Kidney (tissue), 13 donors: ENCODE measurements at regions not wholly inside any gene's neighbourhood (a gene's known extent, or its start where the extent isn't known, plus 50 kb on each side); places are given as distances from the start of the nearest gene placed in this dataset.
A peak's percentile ranks its signal among the peaks of the same experiment; 100 is the strongest.

Experiments
- DNase-seq, 5 donors: peaks; one replicate each; pipeline ENCODE4 v3.0.0-alpha.2; 2013 to 2020
- FAIRE-seq: peaks from 2 replicates; lab custom pipeline; 2012; peaks lifted over from hg19 to GRCh38; lab: Jason Lieb, UNC
- H3K27ac ChIP-seq, 2 donors: one replicate each; pipeline ENCODE4 v1.7.0; 2013; ENCODE audit warnings: low read depth in 2 of 2, low read length in 2 of 2, inconsistent platforms in 1 of 2
- H3K27me3 ChIP-seq: one replicate; pipeline ENCODE4 v1.7.1; 2013; ENCODE audit warnings: low read length, inconsistent platforms; ENCODE audit not compliant: control insufficient read depth, insufficient read depth
- H3K36me3 ChIP-seq, 3 donors: one replicate each; pipeline versions ENCODE4 v1.7.0 to v1.7.1; 2013; ENCODE audit warnings: low read length in 3 of 3, control low read depth in 1 of 3, inconsistent platforms in 1 of 3; ENCODE audit not compliant: insufficient read depth in 3 of 3, control insufficient read depth in 2 of 3
- H3K4me1 ChIP-seq, 3 donors: one replicate each; pipeline versions ENCODE4 v1.7.0 to v1.7.1; 2013; ENCODE audit warnings: low read length in 3 of 3, inconsistent platforms in 1 of 3, low read depth in 1 of 3; ENCODE audit not compliant: control insufficient read depth in 2 of 3, insufficient read depth in 2 of 3
- H3K4me3 ChIP-seq, 3 donors: one replicate each; pipeline versions ENCODE4 v1.7.0 to v1.8.1; 2013; ENCODE audit warnings: low read length in 3 of 3, control low read depth in 1 of 3, inconsistent platforms in 1 of 3
- H3K9ac ChIP-seq, 3 donors: one replicate each; pipeline versions ENCODE4 v1.7.0 to v1.7.1; 2013; ENCODE audit warnings: low read length in 3 of 3, control low read depth in 1 of 3, inconsistent platforms in 1 of 3
- H3K9me3 ChIP-seq, 3 donors: one replicate each; pipeline versions ENCODE4 v1.7.0 to v1.7.1; 2013; ENCODE audit warnings: low read length in 3 of 3, control low read depth in 1 of 3, inconsistent platforms in 1 of 3; ENCODE audit not compliant: control insufficient read depth in 2 of 3, insufficient read depth in 1 of 3
- CTCF ChIP-seq: IDR thresholded peaks from 3 replicates; pipeline ENCODE4 v1.5.1; 2012; ENCODE audit warnings: mild to moderate bottlenecking, moderate library complexity, borderline replicate concordance; ENCODE audit not compliant: insufficient read depth; ENCODE audit errors: extremely low read depth
- intact Hi-C: fragments of 100-400 bp; cut with DNase I; formaldehyde crosslinking; loops from one replicate; pipeline ENCODE4 v1.11.1; 2022
- donor health status: control.
- donor health status: control.
- donor health status: control.
- donor health status: control.
- donor health status: control.
- donor health status: DM: yes; HTN: yes; CAD: no.
- donor health status: Normal renal cell carcinoma (clear cell type).

- Histone ChIP-seq H3K27ac (no peak overlapping the region), H3K4me1 (no peaks in the 10 kb centered on the region), H3K4me3 (no peak overlapping the region), H3K27me3 (no peaks in the 10 kb centered on the region), H3K36me3 (no peaks in the 10 kb centered on the region), H3K9ac (no peak overlapping the region), H3K9me3 (no peaks in the 10 kb centered on the region)
- intact Hi-C loops = no loop called here
- FAIRE-seq (no peak), DNase-seq (peak in 3 of 5 donors; percentile 25 to 31 (median 29))
- no peak for TF ChIP-seq CTCF
Observed at GRCh38 chr14:62138593-62138992, 376.4 kb downstream of the SNAPC1 start.

- H3K9ac ChIP-seq = no peak overlapping the region
- no peaks in the 10 kb centered on the region for H3K9me3 ChIP-seq
- no peaks in the 10 kb centered on the region for H3K36me3 ChIP-seq
- H3K27me3 ChIP-seq = no peaks in the 10 kb centered on the region
- no peaks in the 10 kb centered on the region for H3K4me1 ChIP-seq
- H3K4me3 ChIP-seq = no peak overlapping the region
- no peak for TF ChIP-seq CTCF
- FAIRE-seq = no peak
- no peak overlapping the region for H3K27ac ChIP-seq
- DNase-seq = no peak
- intact Hi-C loops = no loop called here
Observed at GRCh38 chr14:62141139-62141538, 378.9 kb downstream of the SNAPC1 start.

- Histone ChIP-seq H3K36me3 (no peaks in the 10 kb centered on the region), H3K9me3 (peaks cover 0 to 5% (median 0%) of the 10 kb centered on the region in 3 donors), H3K27ac (no peak overlapping the region), H3K9ac (no peak overlapping the region), H3K4me1 (no peaks in the 10 kb centered on the region), H3K27me3 (no peaks in the 10 kb centered on the region), H3K4me3 (no peak overlapping the region)
- intact Hi-C loops = no loop called here
- FAIRE-seq (no peak), DNase-seq (no peak)
- no peak for TF ChIP-seq CTCF
Observed at GRCh38 chr14:62143245-62143644, 381.0 kb downstream of the SNAPC1 start.

GRCh38 chr14:62144863-62145262 lies 382.6 kb downstream of the SNAPC1 start:
- Histone ChIP-seq H3K27me3 (no peaks in the 10 kb centered on the region), H3K9me3 (peaks cover 0 to 5% (median 0%) of the 10 kb centered on the region in 3 donors), H3K27ac (no peak overlapping the region), H3K4me1 (no peaks in the 10 kb centered on the region), H3K4me3 (no peak overlapping the region), H3K36me3 (no peaks in the 10 kb centered on the region), H3K9ac (no peak overlapping the region)
- intact Hi-C loops = no loop called here
- no peak for DNase-seq
- FAIRE-seq = no peak
- TF ChIP-seq CTCF = no peak
